Thoracic aorta (tissue), 2 donors: ENCODE measurements at regions not wholly inside any gene's neighbourhood (a gene's known extent, or its start where the extent isn't known, plus 50 kb on each side); places are given as distances from the start of the nearest gene placed in this dataset.
A peak's percentile ranks its signal among the peaks of the same experiment; 100 is the strongest.

Experiments used
- ATAC-seq: fragments of 150-250 bp; one replicate; pipeline ENCODE4 v1.8.0; 2017; ENCODE audit warnings: low read depth; ENCODE audit not compliant: insufficient number of reproducible peaks, low FRiP score
- DNase-seq: peaks from one replicate; pipeline ENCODE4 v3.0.0-alpha.2; 2020; ENCODE audit warnings: low spot score
- H3K27ac ChIP-seq, 2 donors: fragments of 200-600 bp; sonication (generic); 1 replicate in 1 of 2; 2 replicates in 1 of 2; pipeline ENCODE4 v1.5.1; 2016; ENCODE audit warnings: mild to moderate bottlenecking in 2 of 2, moderate library complexity in 2 of 2
- H3K27me3 ChIP-seq: fragments of 200-600 bp; sonication (generic); replicated peaks from 2 replicates; pipeline ENCODE4 v1.6.0; 2016; ENCODE audit warnings: mild to moderate bottlenecking; ENCODE audit not compliant: insufficient read depth
- H3K36me3 ChIP-seq: fragments of 200-600 bp; sonication (generic); one replicate; pipeline ENCODE4 v1.5.1; 2016
- H3K4me1 ChIP-seq, 2 donors: fragments of 200-600 bp; sonication (generic); 1 replicate in 1 of 2; 2 replicates in 1 of 2; pipeline versions ENCODE4 v1.5.1 to v1.6.0; 2016; ENCODE audit warnings: low read depth in 2 of 2, mild to moderate bottlenecking in 1 of 2; ENCODE audit not compliant: control insufficient read depth in 1 of 2
- H3K4me3 ChIP-seq: fragments of 200-600 bp; sonication (generic); 2 replicates; pipeline ENCODE4 v1.5.1; 2016; ENCODE audit warnings: mild to moderate bottlenecking
- H3K9me3 ChIP-seq: fragments of 200-600 bp; sonication (generic); 2 replicates; pipeline ENCODE4 v1.5.1; 2016
- TF ChIP-seq, protein P1 (sequence below): fragments of 200-600 bp; sonication (generic); IDR thresholded peaks from one replicate; pipeline ENCODE4 v1.5.1; 2019; ENCODE audit warnings: antibody characterized with exemption

DNA sequence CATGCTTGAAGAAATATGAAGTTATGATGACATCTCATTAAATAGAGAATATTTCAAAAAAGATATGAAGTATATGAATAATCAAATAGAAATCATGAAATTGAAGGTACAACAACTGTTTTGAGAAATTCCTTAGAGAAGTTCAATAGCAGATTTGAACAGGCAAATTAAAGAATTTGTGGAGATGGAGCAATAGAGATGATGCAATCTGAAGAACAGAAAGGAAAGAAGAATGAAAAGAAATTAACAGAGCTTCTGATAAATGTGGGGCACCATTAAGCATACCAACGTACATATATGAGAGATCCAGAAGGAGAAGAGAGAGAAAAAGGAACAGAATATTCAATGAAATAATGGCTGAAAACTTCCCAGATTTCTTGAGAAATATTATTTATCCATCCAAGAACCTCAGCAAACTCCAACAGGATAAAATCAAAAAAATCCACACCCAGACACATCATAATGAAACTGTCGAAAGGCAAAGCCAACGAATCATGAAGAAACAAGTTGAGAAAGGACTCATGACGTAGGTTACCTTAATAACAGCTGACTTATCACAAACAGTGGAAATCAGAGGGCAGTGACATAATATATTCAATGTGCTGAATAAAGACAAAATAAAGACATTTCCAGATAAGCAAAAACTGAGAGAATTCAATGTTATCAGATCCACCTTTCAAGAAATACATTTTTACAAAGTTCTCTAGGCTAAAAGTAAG, 297.2 kb upstream of the TARS1 start:
- peaks cover 12 to 18% of the 10 kb centered on the region in 2 donors for H3K4me1 ChIP-seq
- ATAC-seq (no peak), DNase-seq (no peak)
- TF ChIP-seq, protein P1, sequence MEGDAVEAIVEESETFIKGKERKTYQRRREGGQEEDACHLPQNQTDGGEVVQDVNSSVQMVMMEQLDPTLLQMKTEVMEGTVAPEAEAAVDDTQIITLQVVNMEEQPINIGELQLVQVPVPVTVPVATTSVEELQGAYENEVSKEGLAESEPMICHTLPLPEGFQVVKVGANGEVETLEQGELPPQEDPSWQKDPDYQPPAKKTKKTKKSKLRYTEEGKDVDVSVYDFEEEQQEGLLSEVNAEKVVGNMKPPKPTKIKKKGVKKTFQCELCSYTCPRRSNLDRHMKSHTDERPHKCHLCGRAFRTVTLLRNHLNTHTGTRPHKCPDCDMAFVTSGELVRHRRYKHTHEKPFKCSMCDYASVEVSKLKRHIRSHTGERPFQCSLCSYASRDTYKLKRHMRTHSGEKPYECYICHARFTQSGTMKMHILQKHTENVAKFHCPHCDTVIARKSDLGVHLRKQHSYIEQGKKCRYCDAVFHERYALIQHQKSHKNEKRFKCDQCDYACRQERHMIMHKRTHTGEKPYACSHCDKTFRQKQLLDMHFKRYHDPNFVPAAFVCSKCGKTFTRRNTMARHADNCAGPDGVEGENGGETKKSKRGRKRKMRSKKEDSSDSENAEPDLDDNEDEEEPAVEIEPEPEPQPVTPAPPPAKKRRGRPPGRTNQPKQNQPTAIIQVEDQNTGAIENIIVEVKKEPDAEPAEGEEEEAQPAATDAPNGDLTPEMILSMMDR: no peak
- H3K36me3 ChIP-seq: no peaks in the 10 kb centered on the region
- H3K9me3 ChIP-seq: no peaks in the 10 kb centered on the region
- H3K27ac ChIP-seq: no peak overlapping the region
- no peaks in the 10 kb centered on the region for H3K27me3 ChIP-seq
- no peak overlapping the region for H3K4me3 ChIP-seq

DNA sequence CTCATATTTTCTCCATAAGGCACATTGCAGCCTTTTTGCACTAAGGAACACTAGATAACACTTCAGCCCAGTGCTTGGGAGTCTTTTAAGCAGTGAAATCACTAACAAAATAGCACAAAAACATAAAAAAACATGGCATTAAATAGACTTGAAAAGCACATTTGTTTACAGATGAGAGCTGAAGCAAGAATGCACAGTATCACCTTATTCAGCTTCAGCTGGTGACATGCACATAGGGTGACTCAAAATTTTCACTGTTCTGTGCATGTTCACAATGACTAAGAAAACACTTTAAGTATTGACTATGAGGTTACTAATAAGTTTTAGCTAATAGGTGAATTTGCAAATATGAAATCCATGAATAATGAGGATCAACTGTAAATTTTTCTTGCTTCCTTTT, 293.9 kb upstream of the TARS1 start:
- Histone ChIP-seq H3K27me3 (no peaks in the 10 kb centered on the region), H3K9me3 (no peaks in the 10 kb centered on the region), H3K4me1 (peaks cover 12 to 20% of the 10 kb centered on the region in 2 donors), H3K27ac (no peak overlapping the region), H3K36me3 (no peaks in the 10 kb centered on the region), H3K4me3 (no peak overlapping the region)
- no peak for ATAC-seq
- TF ChIP-seq, protein P1: no peak
- no peak for DNase-seq

DNA sequence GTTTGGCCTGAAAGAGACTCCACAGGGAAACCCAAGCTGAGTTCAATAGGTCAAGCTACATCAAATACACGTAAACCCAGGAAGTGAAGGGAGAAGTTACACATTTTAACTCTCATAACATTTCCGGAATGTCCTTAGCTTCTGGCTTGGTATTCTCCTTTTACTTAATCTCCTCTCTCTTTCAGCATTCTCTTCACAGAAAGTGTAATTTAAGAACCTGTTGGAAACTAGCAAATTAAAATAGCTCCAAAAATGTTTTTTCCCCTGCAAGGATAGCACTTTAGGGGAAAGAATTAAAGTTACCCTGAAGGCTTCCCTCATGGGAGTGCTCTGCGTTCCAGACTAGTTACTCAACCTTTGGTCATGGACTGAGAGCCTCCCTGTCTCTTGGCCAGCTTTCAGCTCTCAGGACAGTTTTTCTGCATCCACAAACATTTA, 292.7 kb upstream of the TARS1 start:
- ATAC-seq (no peak), DNase-seq (no peak)
- H3K36me3 ChIP-seq: no peaks in the 10 kb centered on the region
- H3K4me1 ChIP-seq: peaks cover 12 to 20% of the 10 kb centered on the region in 2 donors
- H3K4me3 ChIP-seq: peak overlapping the region; percentile 27
- no peaks in the 10 kb centered on the region for H3K9me3 ChIP-seq
- H3K27me3 ChIP-seq: no peaks in the 10 kb centered on the region
- H3K27ac ChIP-seq: peak overlapping the region in 1 of 2 donors; percentile 59
- TF ChIP-seq, protein P1: no peak

DNA sequence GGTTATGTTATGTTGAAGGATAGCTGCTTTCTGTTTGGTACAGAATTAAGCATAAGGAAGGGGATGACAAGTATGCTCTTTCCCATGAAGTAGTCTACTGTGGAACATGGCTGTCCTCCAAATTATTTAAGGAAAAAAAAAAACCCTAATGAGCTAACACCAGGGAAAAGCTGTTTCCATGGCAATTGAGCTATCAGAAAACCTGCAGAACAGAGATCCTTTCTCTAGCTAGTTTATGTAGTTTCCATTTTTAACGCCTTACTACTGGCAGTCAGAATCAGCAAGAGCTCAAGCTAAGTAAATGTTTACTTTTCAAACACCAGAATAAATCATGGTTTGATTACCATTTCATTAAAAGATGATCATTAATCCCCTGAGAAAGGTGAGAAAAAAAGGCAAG, 287.4 kb upstream of the TARS1 start:
- no peaks in the 10 kb centered on the region for H3K9me3 ChIP-seq
- no peak for ATAC-seq

DNA sequence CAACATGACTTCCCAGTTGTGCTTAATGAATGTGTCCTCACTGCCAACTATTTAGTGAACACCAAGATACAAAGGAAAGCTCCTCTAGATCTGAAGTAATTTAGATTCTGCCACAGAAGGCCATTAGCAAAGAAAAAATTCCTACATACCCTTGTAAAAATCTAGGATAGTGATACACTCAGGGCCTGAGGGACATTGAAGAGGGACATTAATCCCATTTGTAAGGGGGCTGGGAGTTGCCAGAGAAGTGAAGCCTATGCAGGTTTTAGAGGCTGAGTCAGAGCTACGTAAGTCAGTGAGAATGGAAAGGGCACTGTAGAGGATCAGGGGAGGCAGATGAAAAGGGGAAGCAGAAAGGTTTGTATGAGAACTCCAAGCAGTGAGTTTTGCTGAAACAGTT, 286.9 kb upstream of the TARS1 start:
- Histone ChIP-seq H3K27ac (no peak overlapping the region), H3K4me3 (no peak overlapping the region), H3K27me3 (no peaks in the 10 kb centered on the region), H3K9me3 (no peaks in the 10 kb centered on the region), H3K36me3 (no peaks in the 10 kb centered on the region), H3K4me1 (no peaks in the 10 kb centered on the region)
- TF ChIP-seq, protein P1: no peak
- DNase-seq (no peak), ATAC-seq (no peak)

More for the DNA sequence above, 287.4 kb upstream of the TARS1 start:
- H3K36me3 ChIP-seq: no peaks in the 10 kb centered on the region
- no peak overlapping the region for H3K27ac ChIP-seq
- H3K27me3 ChIP-seq: no peaks in the 10 kb centered on the region
- TF ChIP-seq, protein P1: no peak
- peaks cover 1 to 4% of the 10 kb centered on the region in 2 donors for H3K4me1 ChIP-seq
- no peak overlapping the region for H3K4me3 ChIP-seq
- no peak for DNase-seq
